Fibroblast of gingiva (primary cell): ENCODE measurements at regions not wholly inside any gene's neighbourhood (a gene's known extent, or its start where the extent isn't known, plus 50 kb on each side); places are given as distances from the start of the nearest gene placed in this dataset.

Experiments
- DNase-seq: peaks from one replicate; pipeline ENCODE4 v3.0.0-alpha.2; 2011; ENCODE audit warnings: low read depth

- no peak for DNase-seq
Measured at GRCh38 chr1:195082183-195082582, 1526.1 kb downstream of the KCNT2 start.

GRCh38 chr1:195076682-195077081 lies 1531.6 kb downstream of the KCNT2 start:
- DNase-seq = no peak

GRCh38 chr1:195075973-195076372 lies 1532.3 kb downstream of the KCNT2 start:
- no peak for DNase-seq

GRCh38 chr1:195071461-195071860 lies 1536.8 kb downstream of the KCNT2 start:
- no peak for DNase-seq

GRCh38 chr1:195065437-195065836 lies 1542.8 kb downstream of the KCNT2 start:
- DNase-seq = no peak

- DNase-seq = no peak
Measured at GRCh38 chr1:195064358-195064757, 1543.9 kb downstream of the KCNT2 start.

- no peak for DNase-seq
Measured at GRCh38 chr1:195054217-195054687, 1554.0 kb downstream of the KCNT2 start.

GRCh38 chr1:195053478-195053877 lies 1554.8 kb downstream of the KCNT2 start:
- DNase-seq = no peak

GRCh38 chr1:195047772-195048171 lies 1560.5 kb downstream of the KCNT2 start:
- DNase-seq = no peak

GRCh38 chr1:195045072-195045471 lies 1563.2 kb downstream of the KCNT2 start:
- no peak for DNase-seq

- no peak for DNase-seq
Measured at GRCh38 chr1:195030793-195031192, 1577.4 kb downstream of the KCNT2 start.

GRCh38 chr1:195026792-195027191 lies 1581.4 kb downstream of the KCNT2 start:
- no peak for DNase-seq

- DNase-seq = no peak
Measured at GRCh38 chr1:195019385-195019784, 1588.9 kb downstream of the KCNT2 start.

- no peak for DNase-seq
Measured at GRCh38 chr1:195012995-195013394, 1595.2 kb downstream of the KCNT2 start.

- DNase-seq = no peak
Measured at GRCh38 chr1:195005338-195005737, 1602.9 kb downstream of the KCNT2 start.

GRCh38 chr1:194990483-194990882 lies 1617.8 kb downstream of the KCNT2 start:
- DNase-seq = no peak

- no peak for DNase-seq
Measured at GRCh38 chr1:194975913-194976312, 1632.3 kb downstream of the KCNT2 start.

GRCh38 chr1:194968916-194969315 lies 1639.3 kb downstream of the KCNT2 start:
- no peak for DNase-seq

- DNase-seq = no peak
Measured at GRCh38 chr1:194959795-194960194, 1648.4 kb downstream of the KCNT2 start.

- DNase-seq = peak; percentile 16
Measured at GRCh38 chr1:194952171-194952570, 1656.1 kb downstream of the KCNT2 start.

- DNase-seq = no peak
Measured at GRCh38 chr1:194950584-194950983, 1657.7 kb downstream of the KCNT2 start.

GRCh38 chr1:194940336-194941030 lies 1667.8 kb downstream of the KCNT2 start:
- DNase-seq = no peak

GRCh38 chr1:194935864-194936263 lies 1672.4 kb downstream of the KCNT2 start:
- DNase-seq = no peak

GRCh38 chr1:194931166-194931565 lies 1677.1 kb downstream of the KCNT2 start:
- no peak for DNase-seq
